ENCODE measurements at regions not wholly inside any gene's neighbourhood (a gene's known extent, or its start where the extent isn't known, plus 50 kb on each side); places are given as distances from the start of the nearest gene placed in this dataset.

- no peaks in the 10 kb centered on the region for H3K27me3 ChIP-seq (ENCODE audit: insufficient read depth, low read length)
- no peak overlapping the region for H3K4me3 Mint-ChIP-seq
- intact Hi-C loops (cut with micrococcal nuclease): no loop called here
- H3K9me3 ChIP-seq (ENCODE audit: control insufficient read depth in 1 of 2, low read length in 2 of 2): no peaks in the 10 kb centered on the region
- no peaks in the 10 kb centered on the region for H3K27me3 Mint-ChIP-seq
- no peaks in the 10 kb centered on the region for H3K4me1 ChIP-seq (ENCODE audit: insufficient read depth, low read length)
- H3K27ac ChIP-seq (ENCODE audit: low read depth, low read length): no peak overlapping the region
- peaks cover 0 to 4% (median 0%) of the 10 kb centered on the region in 8 donors for H3K9me3 Mint-ChIP-seq
- H3K4me3 ChIP-seq (ENCODE audit: low read length in 2 of 2): no peak overlapping the region
- H3K36me3 Mint-ChIP-seq: no peaks in the 10 kb centered on the region
- H3K36me3 ChIP-seq (ENCODE audit: insufficient read depth, low read length): no peaks in the 10 kb centered on the region
- no peak overlapping the region for H3K27ac Mint-ChIP-seq
- CTCF ChIA-PET (ENCODE audit: partially characterized antibody): no interaction called here
- POLR2A ChIA-PET (ENCODE audit: partially characterized antibody): no interaction called here
- no peak for DNase-seq
- H3K4me1 Mint-ChIP-seq: no peaks in the 10 kb centered on the region
These were observed 112.2 kb downstream of the TFPI2 start for GRCh38 chr7:93778384-93778783.

- H3K4me1 Mint-ChIP-seq: no peaks in the 10 kb centered on the region
- no peak overlapping the region for H3K4me3 Mint-ChIP-seq
- H3K27me3 Mint-ChIP-seq: no peaks in the 10 kb centered on the region
- ChIA-PET CTCF (ENCODE audit: partially characterized antibody) (no interaction called here), POLR2A (ENCODE audit: partially characterized antibody) (no interaction called here)
- Histone ChIP-seq H3K27ac (ENCODE audit: low read depth, low read length) (no peak overlapping the region), H3K36me3 (ENCODE audit: insufficient read depth, low read length) (no peaks in the 10 kb centered on the region), H3K27me3 (ENCODE audit: insufficient read depth, low read length) (no peaks in the 10 kb centered on the region), H3K4me1 (ENCODE audit: insufficient read depth, low read length) (no peaks in the 10 kb centered on the region), H3K9me3 (ENCODE audit: control insufficient read depth in 1 of 2, low read length in 2 of 2) (no peaks in the 10 kb centered on the region), H3K4me3 (ENCODE audit: low read length in 2 of 2) (no peak overlapping the region)
- no peaks in the 10 kb centered on the region for H3K36me3 Mint-ChIP-seq
- no peak overlapping the region for H3K27ac Mint-ChIP-seq
- DNase-seq: no peak
- H3K9me3 Mint-ChIP-seq: peaks cover 0 to 4% (median under 1%) of the 10 kb centered on the region in 8 donors
- intact Hi-C loops (cut with micrococcal nuclease): no loop called here
These were observed 117.1 kb downstream of the TFPI2 start for GRCh38 chr7:93773446-93773845.

- H3K36me3 Mint-ChIP-seq: no peaks in the 10 kb centered on the region
- H3K4me1 Mint-ChIP-seq: no peaks in the 10 kb centered on the region
- ChIA-PET CTCF (ENCODE audit: partially characterized antibody) (no interaction called here), POLR2A (ENCODE audit: partially characterized antibody) (no interaction called here)
- H3K4me3 Mint-ChIP-seq: no peak overlapping the region
- Histone ChIP-seq H3K27me3 (ENCODE audit: insufficient read depth, low read length) (no peaks in the 10 kb centered on the region), H3K36me3 (ENCODE audit: insufficient read depth, low read length) (no peaks in the 10 kb centered on the region), H3K9me3 (ENCODE audit: control insufficient read depth in 1 of 2, low read length in 2 of 2) (no peaks in the 10 kb centered on the region), H3K4me1 (ENCODE audit: insufficient read depth, low read length) (no peaks in the 10 kb centered on the region), H3K4me3 (ENCODE audit: low read length in 2 of 2) (no peak overlapping the region), H3K27ac (ENCODE audit: low read depth, low read length) (no peak overlapping the region)
- H3K27me3 Mint-ChIP-seq: no peaks in the 10 kb centered on the region
- intact Hi-C loops (cut with micrococcal nuclease): no loop called here
- H3K9me3 Mint-ChIP-seq: peaks cover 0 to 7% (median 0%) of the 10 kb centered on the region in 8 donors
- no peak overlapping the region for H3K27ac Mint-ChIP-seq
- DNase-seq: no peak
These were observed 125.1 kb downstream of the TFPI2 start for GRCh38 chr7:93765475-93765874.

- DNase-seq: no peak
- H3K36me3 ChIP-seq (ENCODE audit: insufficient read depth, low read length): no peaks in the 10 kb centered on the region
- no peak overlapping the region for H3K4me3 ChIP-seq (ENCODE audit: low read length in 2 of 2)
- no peaks in the 10 kb centered on the region for H3K27me3 ChIP-seq (ENCODE audit: insufficient read depth, low read length)
- Mint-ChIP-seq H3K9me3 (peaks cover 0 to 4% (median 0%) of the 10 kb centered on the region in 8 donors), H3K4me3 (no peak overlapping the region), H3K36me3 (no peaks in the 10 kb centered on the region), H3K27ac (no peak overlapping the region), H3K27me3 (no peaks in the 10 kb centered on the region), H3K4me1 (no peaks in the 10 kb centered on the region)
- CTCF ChIA-PET (ENCODE audit: partially characterized antibody): no interaction called here
- POLR2A ChIA-PET (ENCODE audit: partially characterized antibody): no interaction called here
- H3K27ac ChIP-seq (ENCODE audit: low read depth, low read length): no peak overlapping the region
- H3K9me3 ChIP-seq (ENCODE audit: control insufficient read depth in 1 of 2, low read length in 2 of 2): no peaks in the 10 kb centered on the region
- no peaks in the 10 kb centered on the region for H3K4me1 ChIP-seq (ENCODE audit: insufficient read depth, low read length)
- intact Hi-C loops (cut with micrococcal nuclease): no loop called here
These were observed 131.9 kb downstream of the TFPI2 start for GRCh38 chr7:93758631-93759030.

- intact Hi-C loops (cut with micrococcal nuclease): no loop called here
- Mint-ChIP-seq H3K4me1 (no peaks in the 10 kb centered on the region), H3K9me3 (peaks cover 0 to 4% (median 0%) of the 10 kb centered on the region in 8 donors), H3K4me3 (no peak overlapping the region), H3K27me3 (no peaks in the 10 kb centered on the region), H3K27ac (no peak overlapping the region), H3K36me3 (no peaks in the 10 kb centered on the region)
- H3K4me3 ChIP-seq (ENCODE audit: low read length in 2 of 2): no peak overlapping the region
- no peaks in the 10 kb centered on the region for H3K27me3 ChIP-seq (ENCODE audit: insufficient read depth, low read length)
- CTCF ChIA-PET (ENCODE audit: partially characterized antibody): no interaction called here
- no peaks in the 10 kb centered on the region for H3K36me3 ChIP-seq (ENCODE audit: insufficient read depth, low read length)
- DNase-seq: no peak
- no peaks in the 10 kb centered on the region for H3K9me3 ChIP-seq (ENCODE audit: control insufficient read depth in 1 of 2, low read length in 2 of 2)
- POLR2A ChIA-PET (ENCODE audit: partially characterized antibody): no interaction called here
- H3K27ac ChIP-seq (ENCODE audit: low read depth, low read length): no peak overlapping the region
- no peaks in the 10 kb centered on the region for H3K4me1 ChIP-seq (ENCODE audit: insufficient read depth, low read length)
These were observed 133.1 kb downstream of the TFPI2 start for GRCh38 chr7:93757426-93757825.

GRCh38 chr7:93756890-93757289 is 133.7 kb downstream of the TFPI2 start:
- ChIA-PET CTCF (ENCODE audit: partially characterized antibody) (no interaction called here), POLR2A (ENCODE audit: partially characterized antibody) (no interaction called here)
- Histone ChIP-seq H3K36me3 (ENCODE audit: insufficient read depth, low read length) (no peaks in the 10 kb centered on the region), H3K4me3 (ENCODE audit: low read length in 2 of 2) (no peak overlapping the region), H3K27ac (ENCODE audit: low read depth, low read length) (no peak overlapping the region), H3K9me3 (ENCODE audit: control insufficient read depth in 1 of 2, low read length in 2 of 2) (no peaks in the 10 kb centered on the region), H3K27me3 (ENCODE audit: insufficient read depth, low read length) (no peaks in the 10 kb centered on the region), H3K4me1 (ENCODE audit: insufficient read depth, low read length) (no peaks in the 10 kb centered on the region)
- intact Hi-C loops (cut with micrococcal nuclease): no loop called here
- DNase-seq: no peak
- Mint-ChIP-seq H3K27ac (no peak overlapping the region), H3K4me1 (no peaks in the 10 kb centered on the region), H3K9me3 (peaks cover 0 to 4% (median 0%) of the 10 kb centered on the region in 8 donors), H3K4me3 (no peak overlapping the region), H3K36me3 (no peaks in the 10 kb centered on the region), H3K27me3 (no peaks in the 10 kb centered on the region)

- CTCF ChIA-PET (ENCODE audit: partially characterized antibody): no interaction called here
- no peaks in the 10 kb centered on the region for H3K4me1 Mint-ChIP-seq
- no peak overlapping the region for H3K4me3 Mint-ChIP-seq
- no peaks in the 10 kb centered on the region for H3K9me3 ChIP-seq (ENCODE audit: control insufficient read depth in 1 of 2, low read length in 2 of 2)
- H3K27ac ChIP-seq (ENCODE audit: low read depth, low read length): no peak overlapping the region
- no peaks in the 10 kb centered on the region for H3K4me1 ChIP-seq (ENCODE audit: insufficient read depth, low read length)
- no peaks in the 10 kb centered on the region for H3K27me3 ChIP-seq (ENCODE audit: insufficient read depth, low read length)
- intact Hi-C loops (cut with micrococcal nuclease): no loop called here
- no peaks in the 10 kb centered on the region for H3K36me3 Mint-ChIP-seq
- no peaks in the 10 kb centered on the region for H3K36me3 ChIP-seq (ENCODE audit: insufficient read depth, low read length)
- POLR2A ChIA-PET (ENCODE audit: partially characterized antibody): no interaction called here
- no peak for DNase-seq
- peaks cover 0 to 4% (median 0%) of the 10 kb centered on the region in 8 donors for H3K9me3 Mint-ChIP-seq
- H3K27me3 Mint-ChIP-seq: no peaks in the 10 kb centered on the region
- no peak overlapping the region for H3K4me3 ChIP-seq (ENCODE audit: low read length in 2 of 2)
- H3K27ac Mint-ChIP-seq: no peak overlapping the region
These were observed 139.1 kb downstream of the TFPI2 start for GRCh38 chr7:93751421-93751820.

- Mint-ChIP-seq H3K4me1 (no peaks in the 10 kb centered on the region), H3K9me3 (peaks cover 0 to 4% (median 0%) of the 10 kb centered on the region in 8 donors), H3K27ac (no peak overlapping the region), H3K36me3 (no peaks in the 10 kb centered on the region), H3K27me3 (no peaks in the 10 kb centered on the region), H3K4me3 (no peak overlapping the region)
- CTCF ChIA-PET (ENCODE audit: partially characterized antibody): no interaction called here
- Histone ChIP-seq H3K36me3 (ENCODE audit: insufficient read depth, low read length) (no peaks in the 10 kb centered on the region), H3K27me3 (ENCODE audit: insufficient read depth, low read length) (no peaks in the 10 kb centered on the region), H3K9me3 (ENCODE audit: control insufficient read depth in 1 of 2, low read length in 2 of 2) (no peaks in the 10 kb centered on the region), H3K4me1 (ENCODE audit: insufficient read depth, low read length) (no peaks in the 10 kb centered on the region), H3K4me3 (ENCODE audit: low read length in 2 of 2) (no peak overlapping the region), H3K27ac (ENCODE audit: low read depth, low read length) (no peak overlapping the region)
- DNase-seq: no peak
- intact Hi-C loops (cut with micrococcal nuclease): no loop called here
- POLR2A ChIA-PET (ENCODE audit: partially characterized antibody): no interaction called here
These were observed 139.6 kb downstream of the TFPI2 start for GRCh38 chr7:93750986-93751385.
